ENCODE measurements at regions not wholly inside any gene's neighbourhood (a gene's known extent, or its start where the extent isn't known, plus 50 kb on each side); places are given as distances from the start of the nearest gene placed in this dataset.

DNA sequence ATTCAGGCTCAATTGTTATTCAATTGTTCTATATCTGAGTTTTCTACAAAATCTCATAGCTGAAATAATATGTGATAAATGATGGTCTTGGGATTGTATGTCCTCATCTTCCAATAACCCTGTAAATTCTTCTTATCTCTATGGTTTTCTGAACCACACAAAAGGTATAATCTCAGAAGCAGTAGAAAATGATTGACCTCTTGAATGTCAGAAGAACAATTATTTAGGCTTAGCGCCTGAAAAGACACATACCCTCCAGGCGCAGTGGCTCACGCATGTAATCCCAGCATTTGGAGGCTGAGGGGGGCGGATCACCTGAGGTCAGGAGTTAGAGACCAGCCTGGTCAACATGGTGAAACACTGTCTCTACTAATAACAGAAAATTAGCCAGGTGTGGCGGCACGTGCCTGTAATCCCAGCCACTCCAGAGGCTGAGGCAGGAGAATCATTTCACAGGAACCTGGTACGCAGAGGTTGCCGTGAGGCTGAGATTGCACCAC, 288.0 kb upstream of the TBC1D5 start:
- H3K27ac ChIP-seq (ENCODE audit: low read length), result no peak overlapping the region
- WGBS (ENCODE audit: insufficient coverage), result 79% methylated on average over 4 of the region's 8 CpGs
- H3K9me3 ChIP-seq (replicated peaks; ENCODE audit: control insufficient read depth, low read depth, low read length), result no peaks in the 10 kb centered on the region
- H3K4me1 ChIP-seq (ENCODE audit: control insufficient read depth, insufficient read depth, low read length), result no peaks in the 10 kb centered on the region
- no peak for DNase-seq
- H3K4me3 ChIP-seq (ENCODE audit: low read length), result no peak overlapping the region
- H3K27me3 ChIP-seq (ENCODE audit: control insufficient read depth, insufficient read depth, low read length), result no peaks in the 10 kb centered on the region
- no peaks in the 10 kb centered on the region for H3K36me3 ChIP-seq (ENCODE audit: control insufficient read depth, insufficient read depth, low read length)

- Histone ChIP-seq H3K36me3 (ENCODE audit: control insufficient read depth, insufficient read depth, low read length) (no peaks in the 10 kb centered on the region), H3K4me3 (ENCODE audit: low read length) (no peak overlapping the region), H3K4me1 (ENCODE audit: control insufficient read depth, insufficient read depth, low read length) (no peaks in the 10 kb centered on the region), H3K27ac (ENCODE audit: low read length) (no peak overlapping the region), H3K9me3 (replicated peaks; ENCODE audit: control insufficient read depth, low read depth, low read length) (no peaks in the 10 kb centered on the region), H3K27me3 (ENCODE audit: control insufficient read depth, insufficient read depth, low read length) (no peaks in the 10 kb centered on the region)
- no CpG with 5 or more reads among the region's 9 CpGs for WGBS (ENCODE audit: insufficient coverage)
- DNase-seq, result peak; percentile 7
These were observed 284.9 kb upstream of the TBC1D5 start for GRCh38 chr3:18027161-18027939.

DNA sequence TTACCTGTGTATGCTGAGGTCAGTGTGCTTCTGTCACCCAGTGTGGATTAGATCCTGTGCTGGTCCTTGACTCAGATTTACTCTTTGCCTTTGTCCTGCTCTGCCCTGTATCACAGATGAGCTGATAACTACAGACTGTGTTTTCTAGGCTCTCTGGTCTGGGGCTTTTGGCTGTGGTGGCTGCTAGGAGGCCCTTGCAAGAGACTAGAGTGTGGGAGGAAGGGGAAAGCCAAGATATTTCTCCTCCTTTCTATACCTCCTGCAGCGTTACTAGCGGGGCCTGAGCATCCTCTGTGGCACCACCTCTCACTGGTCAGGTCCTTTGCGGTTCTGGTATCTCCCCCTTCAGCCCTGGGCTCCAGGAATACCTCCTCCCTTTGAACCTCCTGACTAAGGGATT, 282.3 kb upstream of the TBC1D5 start:
- H3K9me3 ChIP-seq (replicated peaks; ENCODE audit: control insufficient read depth, low read depth, low read length), result no peaks in the 10 kb centered on the region
- 86% methylated on average over 1 of the region's 3 CpGs for WGBS (ENCODE audit: insufficient coverage)

GRCh38 chr3:18019161-18019495, 276.7 kb upstream of the TBC1D5 start:
- H3K36me3 ChIP-seq (ENCODE audit: control insufficient read depth, insufficient read depth, low read length), result no peaks in the 10 kb centered on the region
- H3K4me3 ChIP-seq (ENCODE audit: low read length), result no peak overlapping the region
- no peaks in the 10 kb centered on the region for H3K4me1 ChIP-seq (ENCODE audit: control insufficient read depth, insufficient read depth, low read length)
- WGBS (ENCODE audit: insufficient coverage), result no CpG with 5 or more reads among the region's 4 CpGs
- no peak for DNase-seq
- no peaks in the 10 kb centered on the region for H3K9me3 ChIP-seq (replicated peaks; ENCODE audit: control insufficient read depth, low read depth, low read length)
- H3K27ac ChIP-seq (ENCODE audit: low read length), result no peak overlapping the region
- peaks cover 3% of the 10 kb centered on the region for H3K27me3 ChIP-seq (ENCODE audit: control insufficient read depth, insufficient read depth, low read length)

More for the DNA sequence above, 282.3 kb upstream of the TBC1D5 start:
- DNase-seq, result no peak
- peaks cover 3% of the 10 kb centered on the region for H3K27me3 ChIP-seq (ENCODE audit: control insufficient read depth, insufficient read depth, low read length)
- H3K4me1 ChIP-seq (ENCODE audit: control insufficient read depth, insufficient read depth, low read length), result no peaks in the 10 kb centered on the region
- H3K4me3 ChIP-seq (ENCODE audit: low read length), result no peak overlapping the region
- no peak overlapping the region for H3K27ac ChIP-seq (ENCODE audit: low read length)
- H3K36me3 ChIP-seq (ENCODE audit: control insufficient read depth, insufficient read depth, low read length), result no peaks in the 10 kb centered on the region

- Histone ChIP-seq H3K9me3 (replicated peaks; ENCODE audit: control insufficient read depth, low read depth, low read length) (no peaks in the 10 kb centered on the region), H3K4me3 (ENCODE audit: low read length) (no peak overlapping the region), H3K36me3 (ENCODE audit: control insufficient read depth, insufficient read depth, low read length) (no peaks in the 10 kb centered on the region), H3K27me3 (ENCODE audit: control insufficient read depth, insufficient read depth, low read length) (peaks cover 3% of the 10 kb centered on the region), H3K4me1 (ENCODE audit: control insufficient read depth, insufficient read depth, low read length) (no peaks in the 10 kb centered on the region), H3K27ac (ENCODE audit: low read length) (no peak overlapping the region)
- no peak for DNase-seq
- 46% methylated on average over 2 of the region's 5 CpGs for WGBS (ENCODE audit: insufficient coverage)
These were observed 276.2 kb upstream of the TBC1D5 start for GRCh38 chr3:18018491-18019160.

- H3K9me3 ChIP-seq (replicated peaks; ENCODE audit: control insufficient read depth, low read depth, low read length), result no peaks in the 10 kb centered on the region
- H3K4me1 ChIP-seq (ENCODE audit: control insufficient read depth, insufficient read depth, low read length), result no peaks in the 10 kb centered on the region
- peaks cover 3% of the 10 kb centered on the region for H3K27me3 ChIP-seq (ENCODE audit: control insufficient read depth, insufficient read depth, low read length)
- H3K27ac ChIP-seq (ENCODE audit: low read length), result no peak overlapping the region
- no peaks in the 10 kb centered on the region for H3K36me3 ChIP-seq (ENCODE audit: control insufficient read depth, insufficient read depth, low read length)
- H3K4me3 ChIP-seq (ENCODE audit: low read length), result no peak overlapping the region
- WGBS (ENCODE audit: insufficient coverage), result 100% methylated on average over 1 of the region's 7 CpGs
- no peak for DNase-seq
These were observed 273.9 kb upstream of the TBC1D5 start for GRCh38 chr3:18016366-18016765.

- Histone ChIP-seq H3K27me3 (ENCODE audit: control insufficient read depth, insufficient read depth, low read length) (no peaks in the 10 kb centered on the region), H3K9me3 (replicated peaks; ENCODE audit: control insufficient read depth, low read depth, low read length) (no peaks in the 10 kb centered on the region), H3K27ac (ENCODE audit: low read length) (no peak overlapping the region), H3K36me3 (ENCODE audit: control insufficient read depth, insufficient read depth, low read length) (no peaks in the 10 kb centered on the region), H3K4me3 (ENCODE audit: low read length) (no peak overlapping the region), H3K4me1 (ENCODE audit: control insufficient read depth, insufficient read depth, low read length) (no peaks in the 10 kb centered on the region)
- no peak for DNase-seq
- whole genome bisulfite sequencing (ENCODE audit: insufficient coverage), result no CpG with 5 or more reads among the region's 4 CpGs
These were observed 270.5 kb upstream of the TBC1D5 start for GRCh38 chr3:18012933-18013332.

- H3K27ac ChIP-seq (ENCODE audit: low read length), result no peak overlapping the region
- no peaks in the 10 kb centered on the region for H3K4me1 ChIP-seq (ENCODE audit: control insufficient read depth, insufficient read depth, low read length)
- no peaks in the 10 kb centered on the region for H3K36me3 ChIP-seq (ENCODE audit: control insufficient read depth, insufficient read depth, low read length)
- no peak overlapping the region for H3K4me3 ChIP-seq (ENCODE audit: low read length)
- no peak for DNase-seq
- no peaks in the 10 kb centered on the region for H3K27me3 ChIP-seq (ENCODE audit: control insufficient read depth, insufficient read depth, low read length)
- 100% methylated on average over 1 of the region's 2 CpGs for WGBS (ENCODE audit: insufficient coverage)
- H3K9me3 ChIP-seq (replicated peaks; ENCODE audit: control insufficient read depth, low read depth, low read length), result no peaks in the 10 kb centered on the region
These were observed 270.0 kb upstream of the TBC1D5 start for GRCh38 chr3:18012436-18012835.

- Histone ChIP-seq H3K9me3 (replicated peaks; ENCODE audit: control insufficient read depth, low read depth, low read length) (no peaks in the 10 kb centered on the region), H3K4me1 (ENCODE audit: control insufficient read depth, insufficient read depth, low read length) (no peaks in the 10 kb centered on the region), H3K27ac (ENCODE audit: low read length) (no peak overlapping the region), H3K27me3 (ENCODE audit: control insufficient read depth, insufficient read depth, low read length) (no peaks in the 10 kb centered on the region), H3K4me3 (ENCODE audit: low read length) (no peak overlapping the region), H3K36me3 (ENCODE audit: control insufficient read depth, insufficient read depth, low read length) (no peaks in the 10 kb centered on the region)
- WGBS (ENCODE audit: insufficient coverage), result no CpG with 5 or more reads among the region's 3 CpGs
- DNase-seq, result no peak
These were observed 269.0 kb upstream of the TBC1D5 start for GRCh38 chr3:18011387-18011786.

DNA sequence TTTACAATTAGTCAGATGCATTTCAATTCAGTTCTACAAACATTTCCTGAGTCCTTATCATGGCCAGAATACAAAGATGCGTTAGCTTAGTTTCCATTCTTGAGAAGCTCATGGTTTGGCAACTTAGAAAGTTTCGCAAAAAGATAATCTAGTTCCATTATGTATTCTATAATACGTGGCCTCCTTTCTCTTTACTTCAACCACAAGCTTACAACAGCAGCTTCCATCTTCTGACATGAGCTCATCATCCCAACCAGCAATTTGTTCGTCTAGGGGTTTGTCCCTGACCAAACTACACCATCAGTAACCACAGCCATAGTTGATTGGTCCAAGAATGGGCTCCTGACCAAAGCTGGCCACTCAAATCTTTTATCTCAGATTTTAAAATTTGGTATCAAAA, 267.6 kb upstream of the TBC1D5 start:
- no peak overlapping the region for H3K4me3 ChIP-seq (ENCODE audit: low read length)
- WGBS (ENCODE audit: insufficient coverage), result 83% methylated on average over 1 of the region's 4 CpGs

More for the DNA sequence above, 267.6 kb upstream of the TBC1D5 start:
- H3K36me3 ChIP-seq (ENCODE audit: control insufficient read depth, insufficient read depth, low read length), result no peaks in the 10 kb centered on the region
- no peak overlapping the region for H3K27ac ChIP-seq (ENCODE audit: low read length)
- H3K4me1 ChIP-seq (ENCODE audit: control insufficient read depth, insufficient read depth, low read length), result no peaks in the 10 kb centered on the region
- H3K9me3 ChIP-seq (replicated peaks; ENCODE audit: control insufficient read depth, low read depth, low read length), result no peaks in the 10 kb centered on the region
- DNase-seq, result no peak
- no peaks in the 10 kb centered on the region for H3K27me3 ChIP-seq (ENCODE audit: control insufficient read depth, insufficient read depth, low read length)

Data from muscle of leg (tissue), 3 donors.